Fibroblast of lung (primary cell): ENCODE measurements at regions not wholly inside any gene's neighbourhood (a gene's known extent, or its start where the extent isn't known, plus 50 kb on each side); places are given as distances from the start of the nearest gene placed in this dataset.

Source experiments
- DNase-seq, 2 donors: peaks; one replicate each; pipeline versions ENCODE4 v3.0.0 to v3.0.0-alpha.2; 2010; ENCODE audit warnings: low read depth in 2 of 2
- H2AFZ ChIP-seq: 2 replicates; pipeline ENCODE4 v1.5.1; 2012; ENCODE audit warnings: low read length, control low read depth, inconsistent platforms
- H3K27ac ChIP-seq: 2 replicates; pipeline ENCODE4 v1.5.1; 2011; ENCODE audit warnings: low read length, control low read depth; ENCODE audit not compliant: insufficient read depth
- H3K27me3 ChIP-seq: 2 replicates; pipeline ENCODE4 v1.5.1; 2011; ENCODE audit warnings: mild to moderate bottlenecking, low read length; ENCODE audit not compliant: control insufficient read depth, insufficient read depth
- H3K36me3 ChIP-seq: 2 replicates; pipeline ENCODE4 v1.5.1; 2011; ENCODE audit warnings: low read length; ENCODE audit not compliant: control insufficient read depth, insufficient read depth
- H3K4me1 ChIP-seq: 2 replicates; pipeline ENCODE4 v1.5.1; 2011; ENCODE audit warnings: low read length; ENCODE audit not compliant: control insufficient read depth, insufficient read depth; ENCODE audit errors: extremely low read depth
- H3K4me2 ChIP-seq: 2 replicates; pipeline ENCODE4 v1.5.1; 2011; ENCODE audit warnings: low read length, control low read depth; ENCODE audit not compliant: insufficient read depth; ENCODE audit errors: extremely low read depth
- H3K4me3 ChIP-seq, 4 experiments: fragments of 200-600 bp in 1 of 4; sonication (generic) in 1 of 4; replicated peaks in 1 of 4; 2 replicates each; pipeline ENCODE4 v1.5.1; 2011 to 2016; ENCODE audit warnings: low read length in 4 of 4, low read depth in 3 of 4, mild to moderate bottlenecking in 3 of 4, control low read depth in 2 of 4, inconsistent platforms in 1 of 4, mixed read lengths in 1 of 4; ENCODE audit not compliant: insufficient read depth in 1 of 4; ENCODE audit errors: control extremely low read depth in 1 of 4
- H3K79me2 ChIP-seq: 2 replicates; pipeline ENCODE4 v1.5.1; 2012; ENCODE audit warnings: mild to moderate bottlenecking, low read length, inconsistent platforms; ENCODE audit not compliant: control insufficient read depth, insufficient read depth
- H3K9ac ChIP-seq: 2 replicates; pipeline ENCODE4 v1.5.1; 2011; ENCODE audit warnings: mild to moderate bottlenecking, low read length, control low read depth; ENCODE audit not compliant: insufficient read depth
- H3K9me3 ChIP-seq: 2 replicates; pipeline ENCODE4 v1.5.1; 2012; ENCODE audit warnings: low read depth, low read length; ENCODE audit not compliant: control insufficient read depth, insufficient read depth
- H4K20me1 ChIP-seq: 2 replicates; pipeline ENCODE4 v1.5.1; 2011; ENCODE audit warnings: low read length; ENCODE audit not compliant: control insufficient read depth, insufficient read depth; ENCODE audit errors: extremely low read depth
- CTCF ChIP-seq, 2 donors: IDR thresholded peaks in 1 of 2; conservative IDR thresholded peaks in 1 of 2; 1 replicate in 1 of 2; 2 replicates in 1 of 2; pipeline ENCODE4 v1.5.1; 2011 to 2012; ENCODE audit warnings: low read length in 2 of 2, control low read depth in 1 of 2, inconsistent platforms in 1 of 2, low read depth in 1 of 2, mild to moderate bottlenecking in 1 of 2
- EZH2 ChIP-seq: IDR thresholded peaks from 2 replicates; pipeline ENCODE4 v1.5.1; 2012; ENCODE audit warnings: low read length, control low read depth, mild to moderate bottlenecking; ENCODE audit errors: missing control alignments

- Histone ChIP-seq H3K9me3 (no peaks in the 10 kb centered on the region), H3K79me2 (no peaks in the 10 kb centered on the region), H2AFZ (no peak overlapping the region), H3K9ac (no peak overlapping the region), H3K36me3 (no peaks in the 10 kb centered on the region), H4K20me1 (no peaks in the 10 kb centered on the region), H3K27me3 (no peaks in the 10 kb centered on the region), H3K4me1 (no peaks in the 10 kb centered on the region), H3K27ac (no peak overlapping the region), H3K4me2 (no peak overlapping the region), H3K4me3 (no peak overlapping the region)
- no peak for DNase-seq
- TF ChIP-seq EZH2: no peak
- TF ChIP-seq CTCF (conservative IDR thresholded peaks at IDR 0.05 in 1 of 2, IDR thresholded peaks at IDR 0.05 in 1 of 2; ENCODE audit: low read depth in 1 of 2, low read length in 2 of 2): no peak
These were observed 1024.5 kb upstream of the PCDH10 start for GRCh38 chr4:132124624-132124974.

DNA sequence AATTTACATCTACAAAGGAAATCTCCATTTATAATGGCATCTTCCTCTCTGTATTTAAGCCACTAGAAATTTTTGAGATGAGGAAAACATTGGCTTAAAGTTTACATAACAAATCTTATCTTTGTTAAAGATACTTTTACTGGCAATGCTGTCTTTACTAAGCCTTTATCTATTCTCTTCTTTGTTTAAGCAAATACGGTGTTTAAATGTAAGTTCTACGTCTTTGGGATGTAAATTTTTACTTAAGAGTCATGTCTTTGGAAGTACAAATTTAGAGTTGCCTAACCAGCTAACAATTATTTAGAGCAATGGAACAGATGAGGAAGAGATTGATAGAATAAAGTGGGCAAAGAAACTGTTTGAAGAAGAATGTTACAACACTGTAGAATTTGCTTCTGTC lies 1024.0 kb upstream of the PCDH10 start:
- Histone ChIP-seq H3K9me3 (no peaks in the 10 kb centered on the region), H3K9ac (no peak overlapping the region), H2AFZ (no peak overlapping the region), H3K4me1 (no peaks in the 10 kb centered on the region), H3K79me2 (no peaks in the 10 kb centered on the region), H3K4me3 (no peak overlapping the region), H3K27me3 (no peaks in the 10 kb centered on the region), H4K20me1 (no peaks in the 10 kb centered on the region), H3K36me3 (no peaks in the 10 kb centered on the region), H3K4me2 (no peak overlapping the region), H3K27ac (no peak overlapping the region)
- TF ChIP-seq CTCF (conservative IDR thresholded peaks at IDR 0.05 in 1 of 2, IDR thresholded peaks at IDR 0.05 in 1 of 2; ENCODE audit: low read depth in 1 of 2, low read length in 2 of 2): no peak
- no peak for DNase-seq

- no peaks in the 10 kb centered on the region for H3K36me3 ChIP-seq
- no peak overlapping the region for H3K9ac ChIP-seq
- TF ChIP-seq EZH2 (no peak), CTCF (conservative IDR thresholded peaks at IDR 0.05 in 1 of 2, IDR thresholded peaks at IDR 0.05 in 1 of 2; ENCODE audit: low read depth in 1 of 2, low read length in 2 of 2) (no peak)
- no peaks in the 10 kb centered on the region for H3K4me1 ChIP-seq
- no peak overlapping the region for H3K4me2 ChIP-seq
- H3K79me2 ChIP-seq: no peaks in the 10 kb centered on the region
- H3K4me3 ChIP-seq: no peak overlapping the region
- no peaks in the 10 kb centered on the region for H3K27me3 ChIP-seq
- no peak overlapping the region for H2AFZ ChIP-seq
- DNase-seq: no peak
- no peak overlapping the region for H3K27ac ChIP-seq
- no peaks in the 10 kb centered on the region for H4K20me1 ChIP-seq
- no peaks in the 10 kb centered on the region for H3K9me3 ChIP-seq
These were observed 1016.7 kb upstream of the PCDH10 start for GRCh38 chr4:132132433-132132832.
